GM18526 (cell line): ENCODE measurements at regions not wholly inside any gene's neighbourhood (a gene's known extent, or its start where the extent isn't known, plus 50 kb on each side); places are given as distances from the start of the nearest gene placed in this dataset.

Source experiments
- POLR2A ChIP-seq: IDR thresholded peaks from 3 replicates; pipeline ENCODE4 v1.6.1; 2011; ENCODE audit not compliant: insufficient read length; ENCODE audit errors: extremely low read depth

DNA sequence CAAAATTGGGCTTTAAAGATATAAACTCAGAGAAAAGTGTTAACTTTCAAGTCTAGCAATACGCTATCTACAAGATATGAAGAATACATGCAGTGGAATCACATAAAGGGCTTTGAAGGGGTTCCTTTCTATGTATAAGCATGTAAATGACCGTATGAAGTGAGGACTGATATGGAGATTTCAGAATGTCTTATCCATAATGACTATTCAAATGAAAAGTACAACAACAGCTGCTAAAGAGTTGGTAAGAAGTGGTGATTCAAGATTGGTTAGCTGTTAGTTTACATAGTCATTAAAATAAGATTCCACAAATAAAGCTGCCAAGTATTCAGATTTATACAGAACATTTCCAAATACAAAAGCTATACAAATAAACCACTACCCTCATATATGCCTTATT is 153.4 kb upstream of the STARD13 start:
- TF ChIP-seq POLR2A = no peak

DNA sequence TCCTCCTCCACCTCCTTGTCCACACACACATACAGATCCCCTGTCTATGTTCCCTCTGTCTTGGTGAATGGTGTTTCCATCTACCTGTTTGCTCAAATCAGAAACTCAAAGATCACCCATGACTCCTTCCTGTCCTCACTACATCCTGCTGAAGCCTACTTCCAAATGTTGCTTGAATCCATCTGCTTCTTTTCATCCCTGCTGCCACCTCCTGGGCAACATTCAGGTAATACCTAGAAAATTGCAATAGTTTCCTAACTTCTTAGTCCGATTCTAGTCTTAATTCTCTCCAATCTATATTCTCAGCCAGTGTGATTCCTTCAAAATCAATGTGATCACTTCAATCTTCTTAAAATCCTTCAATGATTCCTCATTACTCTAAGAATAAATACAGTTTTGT is 155.5 kb upstream of the STARD13 start:
- no peak for TF ChIP-seq POLR2A

DNA sequence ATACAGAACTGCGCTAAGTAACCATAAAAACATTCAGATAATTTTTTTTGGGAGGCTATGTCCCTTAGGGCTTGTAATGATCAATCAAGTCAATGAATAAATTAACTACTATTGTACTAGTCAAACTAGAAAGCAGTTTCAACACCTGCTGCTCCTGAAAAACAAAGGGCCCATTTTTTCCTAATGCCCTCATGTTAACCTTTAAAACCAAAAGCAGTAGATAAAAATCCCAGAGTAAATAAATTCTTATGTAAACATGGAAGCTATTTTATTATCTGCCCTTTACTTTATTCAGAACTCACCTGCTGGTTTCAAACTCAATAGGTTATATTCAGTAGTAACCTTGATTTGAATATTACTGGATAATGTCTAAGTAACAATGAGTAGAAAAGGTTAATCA is 159.5 kb upstream of the STARD13 start:
- no peak for TF ChIP-seq POLR2A

DNA sequence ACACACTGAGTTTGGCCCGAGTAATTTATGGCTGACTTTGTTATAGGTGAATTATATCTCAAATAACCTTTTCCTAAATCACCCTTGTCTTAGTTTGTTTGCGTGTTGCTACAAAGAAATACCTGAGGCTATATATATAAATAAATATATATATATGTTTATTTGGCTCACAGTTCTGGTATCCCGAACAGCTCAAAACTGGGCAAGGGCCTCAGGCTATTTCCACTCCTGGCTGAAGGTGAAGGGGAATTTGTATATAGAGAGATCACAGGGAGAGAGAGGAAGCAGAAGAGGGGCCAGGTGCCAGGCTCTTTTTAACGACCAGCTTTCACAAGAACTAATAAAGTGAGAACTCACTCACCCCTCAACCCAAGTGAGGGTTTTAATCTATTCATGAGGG is 159.9 kb upstream of the STARD13 start:
- no peak for TF ChIP-seq POLR2A

DNA sequence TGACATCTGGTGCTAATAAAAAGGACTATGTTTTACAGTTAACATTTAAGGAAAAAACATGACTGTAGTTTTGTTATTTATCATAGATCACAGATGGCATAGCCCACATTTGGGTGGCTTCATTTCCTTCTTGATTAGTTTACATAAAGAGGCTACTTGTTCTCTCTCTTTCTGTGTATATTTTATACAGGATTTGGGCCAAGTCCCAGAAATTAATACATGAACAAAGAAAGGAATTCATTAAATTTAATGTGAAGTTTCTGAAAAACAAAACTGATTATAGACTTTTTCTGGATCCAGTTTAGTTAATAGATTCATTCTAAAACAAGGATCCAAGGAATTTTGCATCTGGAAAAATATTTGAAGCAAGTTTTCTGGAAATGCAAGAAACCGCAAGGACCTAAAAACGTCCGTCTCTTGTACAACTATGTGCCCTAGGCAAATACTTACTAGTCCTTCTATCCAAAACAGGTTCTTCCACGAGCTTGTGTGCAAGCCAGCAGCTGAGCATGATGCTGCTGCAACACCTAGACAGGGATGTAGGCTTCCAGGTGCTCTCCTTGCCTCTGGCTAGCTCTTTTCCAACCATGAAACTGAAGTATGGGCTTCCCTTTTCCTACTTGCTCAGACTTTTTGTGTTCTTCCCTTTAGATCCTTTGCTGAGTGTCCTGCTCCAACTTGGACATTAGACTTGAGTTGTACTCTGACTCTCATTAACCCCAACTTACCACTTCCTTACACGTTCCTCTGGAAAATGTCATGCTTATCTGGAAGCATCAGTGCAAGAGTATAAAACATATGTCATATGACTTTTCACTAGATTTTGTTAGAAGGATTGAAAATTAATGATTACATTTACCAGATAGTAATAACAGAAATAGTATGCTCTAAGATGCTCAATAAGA is 161.5 kb upstream of the STARD13 start:
- no peak for TF ChIP-seq POLR2A

DNA sequence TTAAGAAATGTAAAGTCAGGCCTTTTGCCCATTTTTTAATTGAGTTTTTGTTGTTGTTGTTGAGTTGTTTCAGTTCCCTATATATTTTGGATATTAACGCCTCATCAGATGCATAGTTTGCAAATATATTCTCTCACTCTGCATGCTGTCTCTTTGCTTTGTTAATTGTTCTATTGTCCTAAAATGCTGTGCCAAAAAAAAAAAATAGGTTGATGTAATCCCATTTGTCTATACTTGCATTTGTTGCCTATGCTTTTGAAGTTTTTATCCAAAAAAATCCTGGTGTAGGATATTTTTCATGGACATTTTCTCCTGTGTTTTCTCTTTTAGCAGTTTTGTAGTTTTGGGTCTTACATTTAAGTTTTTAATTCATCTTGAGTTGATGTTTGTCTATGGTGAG is 163.3 kb upstream of the STARD13 start:
- no peak for TF ChIP-seq POLR2A

DNA sequence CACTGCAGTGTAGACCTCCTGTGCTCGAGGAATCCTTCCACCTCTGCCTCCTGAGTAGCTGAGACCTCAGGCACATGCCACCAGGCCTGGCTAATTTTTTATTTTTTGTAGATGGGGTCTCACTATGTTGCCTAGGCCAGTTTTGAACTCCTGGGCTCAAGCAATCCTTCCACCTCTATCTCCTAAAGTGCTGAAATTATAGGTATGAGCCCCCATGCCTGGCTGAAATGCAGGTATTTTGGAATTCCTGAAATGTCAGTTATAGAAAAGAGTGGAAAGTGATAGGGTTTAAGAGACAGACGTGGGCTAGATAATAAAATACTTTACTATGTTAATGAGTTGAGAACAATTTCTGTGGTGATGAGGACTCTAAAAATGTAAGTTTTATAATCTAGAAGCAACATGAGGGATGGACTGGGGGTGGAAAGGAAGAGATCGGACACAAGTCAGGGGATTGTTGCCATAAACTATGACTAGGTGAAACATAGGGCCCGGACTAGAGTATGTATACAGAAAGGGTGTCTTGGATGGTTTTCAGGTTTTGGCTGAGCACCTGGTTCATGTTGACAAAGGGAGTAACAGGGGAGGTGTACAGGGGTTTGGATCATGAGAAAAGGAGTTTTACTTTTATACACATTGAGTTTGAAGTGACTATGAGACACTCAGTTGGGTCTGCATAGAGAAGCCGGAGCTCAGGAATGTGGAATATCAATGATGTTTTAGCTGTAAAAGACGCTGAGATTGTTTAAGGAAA is 165.6 kb upstream of the STARD13 start:
- TF ChIP-seq POLR2A = no peak

DNA sequence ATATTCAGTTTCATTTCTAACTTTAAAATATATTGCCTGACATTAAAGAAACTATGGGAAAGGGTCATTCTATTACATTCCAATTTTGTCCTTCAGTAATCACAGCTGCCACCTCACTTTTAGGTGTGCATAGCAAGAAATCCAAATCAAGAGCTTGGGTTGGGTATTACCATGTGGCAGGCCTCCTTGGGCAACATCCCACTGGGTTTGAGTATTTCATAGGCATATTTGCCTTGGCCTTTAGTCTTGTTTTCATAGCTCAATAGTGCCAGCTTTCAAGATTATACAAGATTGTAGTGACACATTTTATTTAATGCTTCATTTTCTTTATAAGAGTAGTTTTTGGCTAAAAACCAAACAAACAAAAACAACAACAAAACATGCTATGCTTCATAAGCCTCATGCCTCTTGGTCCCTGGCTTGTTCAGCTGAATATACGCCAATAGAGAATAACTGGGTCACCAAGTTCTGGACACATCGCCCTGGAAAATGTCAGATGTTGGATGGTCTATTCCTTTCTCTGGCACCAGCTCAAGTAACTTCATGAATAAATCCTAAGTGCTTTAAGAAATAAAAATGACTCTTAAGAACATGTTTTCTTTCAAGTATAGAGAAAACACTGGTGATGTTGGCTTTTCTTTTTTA is 167.4 kb upstream of the STARD13 start:
- no peak for TF ChIP-seq POLR2A

DNA sequence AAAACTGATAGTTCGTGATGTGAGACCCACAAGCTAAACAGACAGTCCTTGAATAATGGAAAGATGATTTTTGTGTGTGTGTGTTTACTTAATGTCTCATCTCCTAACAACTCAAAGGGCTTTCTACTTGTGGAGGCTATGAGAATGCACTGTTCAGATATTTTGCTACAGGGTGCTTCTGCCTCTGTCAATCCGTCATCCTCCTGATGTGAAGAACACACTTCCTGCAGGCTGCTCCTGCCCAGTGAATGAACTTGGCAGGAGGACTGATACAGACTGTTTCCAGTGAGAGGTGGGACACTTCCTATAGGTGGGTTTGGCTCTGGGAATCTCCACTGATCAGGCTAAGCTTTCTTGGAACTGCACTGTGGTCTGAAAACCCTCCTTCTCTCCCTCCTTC is 168.4 kb upstream of the STARD13 start:
- no peak for TF ChIP-seq POLR2A

DNA sequence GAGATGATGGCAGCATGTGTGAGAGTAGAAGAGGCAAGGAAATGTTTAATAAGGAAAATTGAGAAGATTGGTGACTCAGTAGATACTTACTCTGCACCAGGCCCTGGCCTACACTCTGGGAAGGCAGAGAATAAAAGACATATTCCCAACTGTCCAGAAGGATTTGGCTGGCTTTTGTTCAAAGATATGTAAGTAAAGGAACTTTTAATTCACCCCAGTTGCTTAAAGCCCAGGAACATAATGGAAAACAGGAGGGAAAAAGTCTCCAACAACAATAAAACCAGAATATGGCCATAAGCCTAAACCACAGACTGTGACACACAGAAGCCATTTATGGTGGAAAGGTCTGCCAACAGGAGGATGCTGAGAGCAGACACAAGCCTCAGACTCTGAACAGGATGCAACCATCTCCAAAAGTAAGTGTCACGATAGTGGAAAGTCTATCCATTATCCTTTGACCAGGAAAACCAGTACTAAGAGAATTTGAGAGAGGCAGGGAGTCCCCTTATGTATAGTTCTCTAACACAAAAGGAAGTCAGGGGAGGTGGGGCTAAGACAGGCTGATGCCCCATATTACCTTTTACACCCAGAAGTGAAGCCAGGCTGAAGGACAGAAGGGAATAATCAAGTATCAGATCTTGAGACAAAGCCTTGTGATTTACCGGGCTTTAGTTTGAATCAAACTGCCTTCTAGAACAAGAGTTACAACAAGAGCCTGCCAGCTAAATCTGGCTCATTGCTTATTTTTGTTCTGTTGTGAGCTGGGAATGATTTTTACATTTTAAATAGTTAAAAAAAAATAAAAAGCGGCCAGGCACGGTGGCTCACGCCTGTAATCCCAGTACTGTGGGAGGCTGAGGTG is 169.5 kb upstream of the STARD13 start:
- TF ChIP-seq POLR2A = no peak

DNA sequence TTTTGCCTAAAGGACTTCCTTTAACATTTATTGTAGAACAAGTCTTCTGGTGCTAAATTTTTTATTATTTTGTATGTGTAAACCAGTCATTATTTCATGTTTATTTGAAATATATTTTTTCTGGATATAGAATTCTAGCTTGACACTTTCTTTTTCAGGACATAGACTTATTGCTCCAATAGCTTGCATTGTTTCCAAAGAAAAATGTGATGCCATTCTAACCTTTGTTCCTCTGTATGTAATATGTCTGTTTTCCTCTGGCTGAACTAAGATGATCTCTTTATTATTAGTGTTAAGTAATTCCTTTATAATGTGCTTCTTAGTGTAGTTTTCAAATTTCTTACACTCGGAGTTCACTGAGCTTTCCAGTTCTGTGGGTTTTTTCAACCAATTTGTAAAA is 174.1 kb upstream of the STARD13 start:
- no peak for TF ChIP-seq POLR2A

DNA sequence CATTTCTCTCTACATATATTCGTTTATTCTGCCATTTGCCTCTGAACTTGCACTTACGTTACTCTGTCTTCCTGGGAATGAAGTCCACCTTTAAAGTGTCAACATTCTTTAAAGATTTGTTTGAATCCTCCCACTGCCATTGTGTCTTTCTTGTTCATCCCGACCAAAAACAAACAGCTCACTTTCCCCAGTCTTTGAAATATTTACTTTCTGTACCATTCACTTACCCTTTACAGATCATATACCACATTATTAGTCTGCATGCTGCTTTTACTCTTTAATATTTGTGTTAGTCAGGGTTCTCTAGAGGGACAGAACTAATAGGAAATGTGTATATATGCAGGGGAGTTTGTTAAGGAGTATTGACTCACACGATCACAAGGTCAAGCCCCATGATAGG is 176.6 kb upstream of the STARD13 start:
- no peak for TF ChIP-seq POLR2A

DNA sequence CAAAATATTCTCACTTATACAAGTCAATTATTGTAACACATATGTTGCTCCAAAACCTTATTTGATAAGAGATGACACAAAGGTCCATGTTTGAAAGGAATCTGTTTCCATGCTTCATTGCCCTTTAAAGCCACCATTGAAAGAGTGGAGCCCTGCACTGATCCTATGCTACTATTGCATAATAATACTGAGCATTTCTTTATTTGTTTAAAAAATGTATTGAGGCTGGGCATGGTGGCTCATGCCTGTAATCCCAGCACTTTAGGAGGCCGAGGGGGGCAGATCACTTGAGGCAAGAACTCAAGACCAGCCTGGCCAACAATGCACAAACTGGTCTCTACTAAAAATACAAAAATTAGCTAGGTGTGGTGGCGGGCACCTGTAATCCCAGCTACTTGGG is 178.8 kb upstream of the STARD13 start:
- TF ChIP-seq POLR2A = no peak

DNA sequence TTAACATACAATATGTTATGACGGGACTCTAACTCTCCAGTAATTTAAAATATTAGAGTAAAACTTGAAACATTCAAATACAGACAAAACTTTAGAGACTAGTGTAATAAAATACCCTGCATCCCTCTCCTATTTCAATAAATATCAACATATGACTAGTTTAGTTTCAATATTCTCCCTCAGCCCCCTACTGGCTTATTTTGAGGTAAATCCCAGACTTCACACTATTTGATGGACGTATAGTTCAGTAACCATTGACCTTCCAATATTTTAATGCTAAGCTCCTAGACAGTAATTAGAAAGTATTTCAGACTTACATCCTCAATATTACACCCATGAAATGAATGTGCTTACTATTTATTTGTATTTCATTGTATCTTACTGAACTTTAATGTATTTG is 180.7 kb upstream of the STARD13 start:
- no peak for TF ChIP-seq POLR2A

DNA sequence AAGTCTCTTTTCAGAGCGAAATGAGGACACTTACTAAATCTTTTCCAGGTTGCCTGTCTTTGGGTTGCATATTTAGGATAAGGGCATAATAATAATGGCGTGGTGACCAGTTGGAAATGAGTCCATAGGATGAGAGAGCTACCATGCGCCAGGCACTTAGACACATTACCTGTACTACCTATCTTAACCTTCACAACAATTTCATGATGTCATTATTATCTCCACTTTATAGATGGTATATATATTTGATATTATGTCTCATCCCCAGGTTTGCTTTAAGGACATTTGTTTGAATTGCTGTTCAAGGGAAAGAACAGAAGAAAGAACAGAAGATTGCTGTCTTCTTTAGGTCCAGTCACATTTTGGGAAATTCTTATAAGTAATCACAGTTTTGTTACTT is 182.0 kb upstream of the STARD13 start:
- no peak for TF ChIP-seq POLR2A
